ENCODE measurements at regions not wholly inside any gene's neighbourhood (a gene's known extent, or its start where the extent isn't known, plus 50 kb on each side); places are given as distances from the start of the nearest gene placed in this dataset.

- TF ChIP-seq WIZ (CRISPR knock-in tag; IDR thresholded peaks at IDR 0.05), result no peak
- no peak for TF ChIP-seq ZNF782 (CRISPR knock-in tag; IDR thresholded peaks at IDR 0.05; ENCODE audit: borderline replicate concordance)
- TF ChIP-seq ZNF670 (CRISPR knock-in tag; IDR thresholded peaks at IDR 0.05; ENCODE audit: borderline replicate concordance), result no peak
- TF ChIP-seq ETV6 (CRISPR knock-in tag; conservative IDR thresholded peaks at IDR 0.05), result no peak
- no peak for TF ChIP-seq ZNF660 (CRISPR knock-in tag; IDR thresholded peaks at IDR 0.05; ENCODE audit: borderline replicate concordance, low read depth)
- TF ChIP-seq, protein P1, sequence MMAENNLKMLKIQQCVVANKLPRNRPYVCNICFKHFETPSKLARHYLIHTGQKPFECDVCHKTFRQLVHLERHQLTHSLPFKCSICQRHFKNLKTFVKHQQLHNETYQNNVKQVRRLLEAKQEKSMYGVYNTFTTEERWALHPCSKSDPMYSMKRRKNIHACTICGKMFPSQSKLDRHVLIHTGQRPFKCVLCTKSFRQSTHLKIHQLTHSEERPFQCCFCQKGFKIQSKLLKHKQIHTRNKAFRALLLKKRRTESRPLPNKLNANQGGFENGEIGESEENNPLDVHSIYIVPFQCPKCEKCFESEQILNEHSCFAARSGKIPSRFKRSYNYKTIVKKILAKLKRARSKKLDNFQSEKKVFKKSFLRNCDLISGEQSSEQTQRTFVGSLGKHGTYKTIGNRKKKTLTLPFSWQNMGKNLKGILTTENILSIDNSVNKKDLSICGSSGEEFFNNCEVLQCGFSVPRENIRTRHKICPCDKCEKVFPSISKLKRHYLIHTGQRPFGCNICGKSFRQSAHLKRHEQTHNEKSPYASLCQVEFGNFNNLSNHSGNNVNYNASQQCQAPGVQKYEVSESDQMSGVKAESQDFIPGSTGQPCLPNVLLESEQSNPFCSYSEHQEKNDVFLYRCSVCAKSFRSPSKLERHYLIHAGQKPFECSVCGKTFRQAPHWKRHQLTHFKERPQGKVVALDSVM (CRISPR knock-in tag; IDR thresholded peaks at IDR 0.05), result no peak
- no peak for TF ChIP-seq ZFP41 (CRISPR knock-in tag; IDR thresholded peaks at IDR 0.05; ENCODE audit: borderline replicate concordance)
- no peak for TF ChIP-seq POLR2AphosphoS5 (IDR thresholded peaks at IDR 0.05; ENCODE audit: low read depth, low read length)
- no peak for TF ChIP-seq ARNT (IDR thresholded peaks at IDR 0.05)
- no peak; the same call in 1 of the 2 replicates for TF ChIP-seq TBX2 (CRISPR knock-in tag; IDR thresholded peaks at IDR 0.05; ENCODE audit: borderline replicate concordance)
- TF ChIP-seq ZNF292 (CRISPR knock-in tag; IDR thresholded peaks at IDR 0.05; ENCODE audit: borderline replicate concordance, low read depth), result peak; percentile 86
- no peak for TF ChIP-seq DNMT3B (CRISPR knock-in tag; conservative IDR thresholded peaks at IDR 0.05)
- TF ChIP-seq ZNF773 (CRISPR knock-in tag; IDR thresholded peaks at IDR 0.05; ENCODE audit: borderline replicate concordance), result no peak
- no peak for TF ChIP-seq SMARCC2 (IDR thresholded peaks at IDR 0.05)
- no peak for TF ChIP-seq SRSF1 (optimal IDR thresholded peaks at IDR 0.05; ENCODE audit: low read depth, low read length)
- no peak for TF ChIP-seq MYNN (CRISPR knock-in tag; IDR thresholded peaks at IDR 0.05; ENCODE audit: low read depth)
- TF ChIP-seq E2F1 (CRISPR knock-in tag; IDR thresholded peaks at IDR 0.05), result no peak
- no peak for TF ChIP-seq ZNF616 (CRISPR knock-in tag; IDR thresholded peaks at IDR 0.05; ENCODE audit: low read depth)
- TF ChIP-seq, protein P2, sequence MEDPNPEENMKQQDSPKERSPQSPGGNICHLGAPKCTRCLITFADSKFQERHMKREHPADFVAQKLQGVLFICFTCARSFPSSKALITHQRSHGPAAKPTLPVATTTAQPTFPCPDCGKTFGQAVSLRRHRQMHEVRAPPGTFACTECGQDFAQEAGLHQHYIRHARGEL (CRISPR knock-in tag; IDR thresholded peaks at IDR 0.05), result no peak
- no peak; the same call in 1 of the 2 replicates for TF ChIP-seq ZNF256 (CRISPR knock-in tag; conservative IDR thresholded peaks at IDR 0.05)
- TF ChIP-seq, protein P3, sequence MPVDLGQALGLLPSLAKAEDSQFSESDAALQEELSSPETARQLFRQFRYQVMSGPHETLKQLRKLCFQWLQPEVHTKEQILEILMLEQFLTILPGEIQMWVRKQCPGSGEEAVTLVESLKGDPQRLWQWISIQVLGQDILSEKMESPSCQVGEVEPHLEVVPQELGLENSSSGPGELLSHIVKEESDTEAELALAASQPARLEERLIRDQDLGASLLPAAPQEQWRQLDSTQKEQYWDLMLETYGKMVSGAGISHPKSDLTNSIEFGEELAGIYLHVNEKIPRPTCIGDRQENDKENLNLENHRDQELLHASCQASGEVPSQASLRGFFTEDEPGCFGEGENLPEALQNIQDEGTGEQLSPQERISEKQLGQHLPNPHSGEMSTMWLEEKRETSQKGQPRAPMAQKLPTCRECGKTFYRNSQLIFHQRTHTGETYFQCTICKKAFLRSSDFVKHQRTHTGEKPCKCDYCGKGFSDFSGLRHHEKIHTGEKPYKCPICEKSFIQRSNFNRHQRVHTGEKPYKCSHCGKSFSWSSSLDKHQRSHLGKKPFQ (CRISPR knock-in tag; IDR thresholded peaks at IDR 0.05; ENCODE audit: insufficient replicate concordance), result no peak
- TF ChIP-seq STAG1 (CRISPR knock-in tag; IDR thresholded peaks at IDR 0.05), result no peak
- TF ChIP-seq, protein P4, sequence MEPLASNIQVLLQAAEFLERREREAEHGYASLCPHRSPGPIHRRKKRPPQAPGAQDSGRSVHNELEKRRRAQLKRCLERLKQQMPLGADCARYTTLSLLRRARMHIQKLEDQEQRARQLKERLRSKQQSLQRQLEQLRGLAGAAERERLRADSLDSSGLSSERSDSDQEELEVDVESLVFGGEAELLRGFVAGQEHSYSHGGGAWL (CRISPR knock-in tag; IDR thresholded peaks at IDR 0.05), result no peak
- TF ChIP-seq ZNF33B (CRISPR knock-in tag; IDR thresholded peaks at IDR 0.05), result no peak
- TF ChIP-seq BHLHE40 (IDR thresholded peaks at IDR 0.05; ENCODE audit: low read length), result no peak
These were observed 78.0 kb upstream of the AFDN start (continued) for GRCh38 chr6:167748458-167749379.
